HG03025 (cell line): ENCODE measurements at regions not wholly inside any gene's neighbourhood (a gene's known extent, or its start where the extent isn't known, plus 50 kb on each side); places are given as distances from the start of the nearest gene placed in this dataset.
"Not testable (repeated sequence)": the region's sequence is repeated elsewhere in the genome, so short reads cannot be mapped to it uniquely, and the experiment has no call there.

Experiments
- ATAC-seq: cut with Tn5 transposase; IDR thresholded peaks from one replicate; pipeline ENCODE4 v1.9.1; 2021; ENCODE audit warnings: mild to moderate bottlenecking, moderate library complexity; ENCODE audit not compliant: unreplicated experiment, low FRiP score

DNA sequence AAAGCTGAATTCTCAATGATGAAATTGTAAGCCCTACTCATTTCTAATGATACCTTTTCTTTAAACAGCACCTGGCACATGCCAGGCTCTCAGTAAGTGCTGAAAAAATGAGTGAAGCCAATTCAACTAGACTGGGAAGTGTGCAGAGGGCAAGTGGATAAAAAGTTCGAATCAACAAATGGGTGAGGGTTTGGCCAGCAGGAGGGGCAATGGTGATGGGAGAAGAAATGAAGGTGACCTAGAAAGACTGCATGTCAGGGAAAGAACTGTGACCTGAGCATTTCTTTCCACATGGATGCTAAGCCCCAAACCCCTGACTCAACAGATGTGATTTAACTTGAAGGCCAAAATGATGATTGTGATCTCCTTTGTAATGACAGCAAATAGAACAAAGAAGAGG is 54.6 kb downstream of the DKK1 start:
- no peak for ATAC-seq

GRCh38 chr10:52374207-52374606 is 60.1 kb downstream of the DKK1 start:
- not testable (repeated sequence) for ATAC-seq

DNA sequence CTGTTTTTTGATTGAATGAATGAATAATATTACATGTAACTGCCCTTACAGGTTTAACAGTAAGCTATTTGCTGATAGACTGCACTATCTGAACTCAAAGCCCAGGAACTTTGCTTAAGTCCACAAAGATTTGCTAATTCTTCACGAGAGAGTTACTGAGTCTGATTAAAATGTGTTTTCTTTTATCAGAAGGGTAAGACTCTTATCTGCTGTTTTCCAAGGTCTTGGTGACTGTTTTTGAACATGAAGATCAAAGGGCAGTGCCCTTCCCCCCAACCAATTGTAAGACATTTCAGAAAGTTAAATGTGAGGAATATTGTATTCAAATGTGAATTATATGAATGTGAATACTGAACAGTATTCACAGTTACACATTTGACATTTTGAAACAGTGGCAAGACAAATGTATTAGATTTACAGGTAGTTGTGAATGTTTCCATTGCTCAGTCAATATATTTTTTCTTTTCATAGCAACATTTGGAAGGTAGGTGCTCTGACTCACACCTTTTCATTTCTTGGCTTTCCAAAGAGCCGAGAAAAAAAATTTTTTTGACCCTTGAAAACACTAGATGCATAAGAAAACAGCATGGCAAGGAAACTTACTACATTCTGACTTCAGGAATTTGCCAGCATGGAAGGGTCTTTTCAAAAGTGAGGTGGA is 62.7 kb downstream of the DKK1 start:
- ATAC-seq, result no peak

DNA sequence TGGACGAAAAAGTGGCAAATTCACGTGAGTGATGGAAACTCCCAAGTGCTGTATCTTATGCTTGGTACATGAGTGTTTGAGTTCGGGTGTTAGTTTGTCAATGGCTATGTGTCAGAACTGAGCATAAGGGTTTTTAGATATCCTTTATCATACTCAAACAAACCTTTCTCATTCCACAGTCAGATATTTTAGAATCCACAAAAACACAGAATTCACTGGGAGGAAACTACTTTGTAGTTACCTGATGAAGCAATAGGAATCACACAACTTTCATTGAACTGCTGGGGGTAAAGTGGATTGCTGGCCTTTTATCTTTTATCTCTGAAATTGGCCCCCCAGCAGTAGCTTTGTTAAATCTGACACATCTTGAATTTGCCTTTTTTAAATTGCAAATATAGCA is 64.0 kb downstream of the DKK1 start:
- ATAC-seq, result no peak

DNA sequence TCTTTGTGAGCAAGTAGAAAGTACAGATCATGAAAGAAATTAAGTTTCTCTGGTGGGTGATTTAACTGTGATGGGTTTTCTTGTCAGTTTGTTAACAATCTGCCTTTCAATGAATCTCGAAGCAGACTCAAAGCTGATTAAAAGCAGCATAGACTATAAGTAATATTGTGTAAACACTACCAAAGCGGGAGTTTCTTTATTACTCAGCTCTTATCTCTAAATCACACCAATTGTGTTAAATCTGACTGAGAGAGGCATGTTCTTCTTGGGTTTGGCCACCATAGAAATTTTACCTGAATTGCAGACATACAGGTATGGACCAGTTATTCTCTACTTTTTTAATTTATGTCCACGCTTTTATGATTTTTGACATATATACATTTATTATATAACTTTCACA is 65.2 kb downstream of the DKK1 start:
- no peak for ATAC-seq

DNA sequence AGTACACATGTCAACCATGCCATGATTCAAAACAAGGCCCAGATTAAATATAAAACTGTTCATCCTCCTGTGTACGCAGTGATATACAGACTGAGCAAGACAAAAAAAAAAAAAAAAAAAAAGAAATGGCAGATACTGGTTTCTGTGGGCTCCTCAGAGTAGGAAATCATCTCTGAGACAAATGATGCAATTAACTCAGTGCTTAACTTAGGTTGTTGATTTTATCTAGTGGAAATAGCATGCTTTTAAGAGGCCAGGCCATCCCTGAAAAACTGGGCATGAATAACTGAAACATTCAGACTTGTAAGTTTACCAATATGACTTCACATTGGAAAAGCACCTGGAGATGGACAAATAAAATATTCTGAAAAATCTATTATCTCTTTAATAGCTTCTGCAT is 69.0 kb downstream of the DKK1 start:
- no peak for ATAC-seq

GRCh38 chr10:52387744-52388143 is 73.7 kb downstream of the DKK1 start:
- no peak for ATAC-seq

- no peak for ATAC-seq
Observed at GRCh38 chr10:52390388-52390787, 76.3 kb downstream of the DKK1 start.

- ATAC-seq, result no peak
Observed at GRCh38 chr10:52391927-52392602, 78.0 kb downstream of the DKK1 start.

DNA sequence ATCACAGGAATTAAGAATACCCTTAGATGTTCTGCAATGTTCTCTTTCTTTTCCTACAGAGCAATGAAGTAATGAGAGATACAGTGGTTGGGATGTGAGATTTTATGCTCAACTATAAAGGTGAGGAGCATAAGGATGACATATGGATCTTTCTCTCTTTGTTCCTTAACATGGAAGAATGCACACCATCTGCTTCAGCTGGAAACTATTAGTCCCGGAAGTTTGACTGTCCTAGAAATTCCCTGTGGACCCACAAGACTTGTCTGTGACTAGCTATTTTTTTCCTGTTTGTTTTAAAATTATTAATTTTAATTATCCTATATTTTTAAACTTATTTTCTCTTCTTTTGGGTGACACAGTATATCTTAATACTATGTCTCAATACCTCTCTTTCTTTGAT is 80.2 kb downstream of the DKK1 start:
- no peak for ATAC-seq

DNA sequence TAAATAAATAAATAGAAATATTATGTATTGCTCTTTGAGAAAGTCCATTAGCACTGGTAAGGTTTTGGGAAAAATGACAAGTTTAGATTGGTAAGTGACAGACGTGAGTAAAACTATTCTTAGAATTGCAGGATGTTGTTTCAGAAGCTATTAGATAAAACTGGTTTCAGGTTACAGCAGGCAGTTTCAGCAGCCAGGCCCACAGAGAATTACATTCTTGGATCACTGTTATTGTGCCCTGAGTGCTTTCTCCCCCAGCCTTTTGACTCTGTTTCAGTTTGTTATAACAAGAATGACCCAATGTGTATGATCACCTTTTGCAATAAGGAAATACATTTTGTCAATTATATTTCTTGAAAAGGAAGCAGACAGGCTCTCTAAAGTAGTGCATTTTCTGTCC is 86.5 kb downstream of the DKK1 start:
- no peak for ATAC-seq

- not testable (repeated sequence) for ATAC-seq
Observed at GRCh38 chr10:52403801-52404200, 89.7 kb downstream of the DKK1 start.

DNA sequence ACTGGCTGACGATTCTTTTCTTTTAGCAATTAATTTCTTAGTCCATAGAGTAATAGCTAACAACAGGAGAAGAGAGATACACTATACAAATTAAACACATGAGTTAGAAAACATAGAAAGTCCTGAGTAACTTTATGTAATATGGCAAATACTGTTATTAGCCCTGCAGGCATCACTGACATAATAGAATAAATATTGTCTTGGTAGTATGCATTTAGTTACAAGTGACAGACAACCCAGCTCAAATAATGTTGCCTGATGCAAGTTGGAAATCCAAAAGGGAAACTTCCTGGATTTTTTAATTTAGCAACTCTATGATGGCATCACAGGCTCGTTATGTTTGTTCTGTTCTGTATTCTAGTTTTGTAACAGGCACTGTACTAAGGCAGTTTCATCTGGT is 95.1 kb downstream of the DKK1 start:
- no peak for ATAC-seq

- no peak for ATAC-seq
Observed at GRCh38 chr10:52409928-52410327, 95.8 kb downstream of the DKK1 start.

DNA sequence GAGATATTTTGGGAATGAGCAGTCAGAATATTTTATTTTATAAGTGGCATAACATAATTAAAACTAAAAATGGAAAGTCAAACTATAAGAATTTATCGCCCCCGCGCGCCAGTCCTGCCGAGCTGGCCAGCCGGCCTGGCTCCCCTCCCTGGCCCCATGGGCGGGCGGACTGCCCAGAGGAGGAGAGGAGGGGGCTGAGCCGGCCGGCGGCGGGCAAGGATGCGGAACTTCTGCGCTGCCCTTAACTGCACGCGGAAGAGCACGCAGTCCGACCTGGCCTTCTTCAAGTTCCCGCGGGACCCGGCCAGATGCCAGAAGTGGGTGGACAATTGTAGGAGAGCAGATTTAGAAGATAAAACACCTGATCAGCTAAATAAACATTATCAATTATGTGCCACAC is 96.8 kb downstream of the DKK1 start:
- ATAC-seq, result no peak

- no peak for ATAC-seq
Observed at GRCh38 chr10:52419281-52419680, 105.2 kb downstream of the DKK1 start.

DNA sequence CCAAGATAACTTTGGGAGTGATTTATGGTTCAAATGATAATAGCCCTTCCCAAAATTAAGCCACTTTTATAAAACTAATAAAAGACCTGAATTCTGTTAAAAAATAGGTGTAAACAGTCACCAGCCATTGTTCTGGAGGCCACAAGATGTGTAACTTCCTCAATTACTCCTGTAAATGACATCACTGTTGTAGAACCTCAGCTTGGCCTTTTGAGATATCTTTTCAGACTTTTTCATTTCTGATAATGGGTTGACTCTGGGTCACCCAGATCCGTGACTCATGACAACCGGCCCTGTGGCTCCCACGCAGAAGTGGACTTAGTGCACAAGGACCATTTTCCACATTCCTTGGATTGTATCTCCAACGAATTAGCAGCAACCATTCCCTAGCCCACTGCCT is 106.6 kb downstream of the DKK1 start:
- ATAC-seq, result no peak

DNA sequence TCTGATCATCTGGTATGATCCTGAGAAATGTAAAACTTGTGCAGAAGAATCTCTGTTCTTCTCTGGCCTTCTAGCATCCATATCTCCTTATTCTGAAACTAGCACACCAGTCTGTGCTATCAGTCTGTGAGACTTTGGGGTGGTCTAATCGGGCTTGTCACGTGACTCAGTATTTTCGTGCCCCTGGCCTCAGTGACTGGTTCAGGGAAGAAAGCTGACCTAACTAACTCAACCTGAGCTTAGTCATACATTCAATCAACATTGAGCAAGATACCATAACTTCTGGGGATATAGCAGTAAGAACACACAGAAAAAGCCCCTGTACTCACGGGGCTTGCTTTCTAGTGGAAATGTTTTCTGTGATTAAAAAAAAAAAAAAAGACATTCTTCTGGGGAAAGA is 109.3 kb downstream of the DKK1 start:
- no peak for ATAC-seq

- no peak for ATAC-seq
Observed at GRCh38 chr10:52424341-52424740, 110.3 kb downstream of the DKK1 start.

DNA sequence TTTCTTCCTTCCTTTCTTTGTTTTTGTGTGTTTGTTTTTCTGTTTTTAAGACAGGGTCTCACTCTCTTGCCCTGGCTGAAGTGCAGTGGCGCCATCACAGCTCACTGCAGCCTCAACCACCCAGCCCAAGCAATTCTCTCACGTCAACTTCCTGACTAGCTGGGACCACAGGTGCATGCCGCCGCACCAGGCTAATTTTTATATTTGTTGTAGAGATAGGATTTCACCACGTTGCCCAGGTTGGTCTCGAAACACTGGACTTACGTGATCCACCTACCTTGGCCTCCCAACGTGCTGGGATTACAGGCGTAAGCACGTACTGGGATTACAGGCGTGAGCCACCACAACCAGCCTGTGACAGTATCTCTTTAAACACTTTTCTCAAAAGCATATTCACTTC is 120.7 kb downstream of the DKK1 start:
- ATAC-seq, result no peak

DNA sequence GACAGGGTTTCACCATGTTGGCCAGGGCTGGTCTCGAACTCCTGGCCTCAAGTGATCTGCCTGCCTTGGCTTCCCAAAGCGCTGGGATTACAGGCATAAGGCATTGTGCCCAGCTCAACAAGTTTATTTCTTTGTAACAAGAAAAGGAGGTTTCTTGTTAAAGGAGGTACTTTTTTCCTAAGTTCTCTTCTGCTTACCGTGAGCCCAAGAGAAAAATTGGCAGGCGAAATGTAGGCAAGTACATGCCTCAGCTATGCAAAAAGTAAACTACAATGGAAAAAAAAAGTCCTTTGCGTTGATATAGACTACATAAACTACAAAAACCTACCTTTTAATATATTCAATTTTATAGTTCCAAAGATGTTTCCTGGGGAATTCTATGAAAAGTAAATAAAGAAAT is 122.6 kb downstream of the DKK1 start:
- ATAC-seq, result no peak

DNA sequence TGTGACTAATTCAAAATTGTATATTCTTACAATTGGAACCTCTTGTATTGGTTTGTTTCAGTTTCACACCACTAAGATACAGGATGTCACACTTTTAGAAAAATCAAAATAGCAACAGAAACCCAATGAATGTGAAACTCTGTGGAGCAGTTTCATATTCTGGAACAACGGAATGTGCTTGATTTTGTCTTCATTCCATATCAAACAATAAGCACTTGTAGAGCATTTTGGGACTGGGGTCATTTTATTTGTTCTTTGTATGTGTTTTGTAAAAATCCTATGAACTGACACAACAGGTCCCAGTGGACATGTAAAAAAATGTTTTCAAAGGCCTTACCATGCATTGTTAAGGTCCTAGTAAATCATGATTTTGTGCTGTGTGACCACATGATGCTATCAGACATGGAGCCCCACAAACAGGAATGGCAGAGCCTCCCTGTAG is 123.1 kb downstream of the DKK1 start:
- ATAC-seq, result peak; percentile 77
